Liver (tissue), 8 donors: ENCODE measurements at regions not wholly inside any gene's neighbourhood (a gene's known extent, or its start where the extent isn't known, plus 50 kb on each side); places are given as distances from the start of the nearest gene placed in this dataset.

Experiments
- DNase-seq: peaks from one replicate; pipeline ENCODE4 v3.0.0-alpha.2; 2017; ENCODE audit warnings: low spot score
- H3K27ac ChIP-seq, 2 donors: one replicate each; pipeline ENCODE4 v1.7.0; 2013; ENCODE audit warnings: inconsistent platforms in 2 of 2, low read length in 2 of 2, control low read depth in 1 of 2, low read depth in 1 of 2, mild to moderate bottlenecking in 1 of 2
- H3K27me3 ChIP-seq, 4 donors: one replicate each; pipeline versions ENCODE4 v1.6.1 to v1.7.0; 2013; ENCODE audit warnings: low read length in 3 of 4, inconsistent platforms in 1 of 4, mild to moderate bottlenecking in 1 of 4, moderate library complexity in 1 of 4; ENCODE audit not compliant: control insufficient read depth in 4 of 4, insufficient read depth in 4 of 4
- H3K36me3 ChIP-seq, 4 donors: one replicate each; pipeline versions ENCODE4 v1.6.1 to v1.7.0; 2013; ENCODE audit warnings: low read length in 3 of 4, mild to moderate bottlenecking in 3 of 4, low read depth in 1 of 4, moderate library complexity in 1 of 4; ENCODE audit not compliant: control insufficient read depth in 4 of 4, insufficient read depth in 3 of 4
- H3K4me1 ChIP-seq, 4 donors: one replicate each; pipeline versions ENCODE4 v1.6.1 to v1.7.0; 2013; ENCODE audit warnings: low read length in 3 of 4, mild to moderate bottlenecking in 3 of 4, moderate library complexity in 1 of 4; ENCODE audit not compliant: control insufficient read depth in 4 of 4, insufficient read depth in 4 of 4
- H3K4me3 ChIP-seq, 3 donors: one replicate each; pipeline versions ENCODE4 v1.6.1 to v1.7.0; 2013; ENCODE audit warnings: low read length in 3 of 3, control low read depth in 1 of 3, low read depth in 1 of 3, mild to moderate bottlenecking in 1 of 3
- H3K9ac ChIP-seq, 2 donors: one replicate each; pipeline ENCODE4 v1.7.0; 2013; ENCODE audit warnings: low read length in 2 of 2, mild to moderate bottlenecking in 2 of 2, moderate library complexity in 2 of 2, control low read depth in 1 of 2, low read depth in 1 of 2
- H3K9me3 ChIP-seq, 4 donors: one replicate each; pipeline versions ENCODE4 v1.6.1 to v1.7.0; 2013; ENCODE audit warnings: low read length in 3 of 4; ENCODE audit not compliant: control insufficient read depth in 4 of 4
- ATF3 ChIP-seq: IDR thresholded peaks from 2 replicates; pipeline ENCODE4 v1.6.1; 2016; ENCODE audit warnings: antibody characterized with exemption
- CTCF ChIP-seq: fragments of 150-350 bp; IDR thresholded peaks from 2 replicates; pipeline ENCODE4 v1.5.1; 2017; ENCODE audit warnings: improper control_type of control experiment, low read depth, low read length; ENCODE audit not compliant: missing input control
- EGR1 ChIP-seq, 2 donors: IDR thresholded peaks; 2 replicates each; pipeline ENCODE4 v1.6.1; 2016 to 2018; ENCODE audit warnings: antibody characterized with exemption in 2 of 2, low read depth in 2 of 2
- FOXA2 ChIP-seq: IDR thresholded peaks from 2 replicates; pipeline ENCODE4 v1.6.1; 2016; ENCODE audit warnings: antibody characterized with exemption
- GABPA ChIP-seq, 2 donors: IDR thresholded peaks in 1 of 2; conservative IDR thresholded peaks in 1 of 2; 2 replicates each; pipeline ENCODE4 v1.6.1; 2016; ENCODE audit warnings: antibody characterized with exemption in 2 of 2, mild to moderate bottlenecking in 1 of 2, moderate library complexity in 1 of 2
- HNF4A ChIP-seq, 2 donors: conservative IDR thresholded peaks; 2 replicates each; pipeline ENCODE4 v1.6.1; 2016; ENCODE audit warnings: antibody characterized with exemption in 2 of 2, mild to moderate bottlenecking in 2 of 2
- JUND ChIP-seq, 2 donors: IDR thresholded peaks; 2 replicates each; pipeline ENCODE4 v1.6.1; 2016; ENCODE audit warnings: antibody characterized with exemption in 2 of 2
- NR2F2 ChIP-seq: IDR thresholded peaks from 2 replicates; pipeline ENCODE4 v1.6.1; 2016; ENCODE audit warnings: antibody characterized with exemption
- RAD21 ChIP-seq, 2 donors: IDR thresholded peaks; 2 replicates each; pipeline ENCODE4 v1.6.1; 2016; ENCODE audit warnings: antibody characterized with exemption in 2 of 2, mild to moderate bottlenecking in 2 of 2
- RXRA ChIP-seq, 2 donors: IDR thresholded peaks; 2 replicates each; pipeline ENCODE4 v1.6.1; 2017 to 2018; ENCODE audit warnings: antibody characterized with exemption in 2 of 2, mild to moderate bottlenecking in 1 of 2
- SP1 ChIP-seq: IDR thresholded peaks from 2 replicates; pipeline ENCODE4 v1.6.1; 2018; ENCODE audit warnings: antibody characterized with exemption, mild to moderate bottlenecking
- TAF1 ChIP-seq: conservative IDR thresholded peaks from 2 replicates; pipeline ENCODE4 v1.6.1; 2016; ENCODE audit warnings: antibody characterized with exemption, mild to moderate bottlenecking
- YY1 ChIP-seq: IDR thresholded peaks from 2 replicates; pipeline ENCODE4 v1.6.1; 2016; ENCODE audit warnings: antibody characterized with exemption, mild to moderate bottlenecking
- ZBTB33 ChIP-seq: IDR thresholded peaks from 2 replicates; pipeline ENCODE4 v1.6.1; 2016; ENCODE audit warnings: antibody characterized with exemption
- whole genome bisulfite sequencing: extraction: QIAGEN DNeasy Blood & Tissue Kit; methylation state at CpG from one replicate; pipeline ENCODE4 v1.1.7; 2013; 5-methylcytosine and 5-hydroxymethylcytosine counted together
- donor health status: healthy.
- donor health status: healthy.
- donor health status: healthy.
- donor health status: healthy.
- donor health status: healthy.

- Histone ChIP-seq H3K27ac (no peak overlapping the region), H3K9me3 (no peaks in the 10 kb centered on the region), H3K27me3 (no peaks in the 10 kb centered on the region), H3K4me3 (no peak overlapping the region), H3K4me1 (no peaks in the 10 kb centered on the region), H3K36me3 (no peaks in the 10 kb centered on the region), H3K9ac (no peak overlapping the region)
- WGBS: 91% methylated on average over 4 of the region's 4 CpGs
- DNase-seq: no peak
- TF ChIP-seq GABPA (IDR thresholded peaks at IDR 0.05 in 1 of 2, conservative IDR thresholded peaks at IDR 0.05 in 1 of 2) (no peak), NR2F2 (no peak), RAD21 (IDR thresholded peaks at IDR 0.05) (no peak), HNF4A (conservative IDR thresholded peaks at IDR 0.05) (no peak), TAF1 (no peak)
Measured at GRCh38 chr3:20574746-20575145, 388.7 kb upstream of the SGO1 start.

- no peak for DNase-seq
- no peak overlapping the region for H3K4me3 ChIP-seq
- no peaks in the 10 kb centered on the region for H3K4me1 ChIP-seq
- H3K36me3 ChIP-seq: no peaks in the 10 kb centered on the region
- 90% methylated on average over 3 of the region's 3 CpGs for WGBS
- no peak for TF ChIP-seq RXRA (IDR thresholded peaks at IDR 0.05)
- no peak overlapping the region for H3K27ac ChIP-seq
- H3K27me3 ChIP-seq: no peaks in the 10 kb centered on the region
- H3K9ac ChIP-seq: no peak overlapping the region
- no peaks in the 10 kb centered on the region for H3K9me3 ChIP-seq
Measured at GRCh38 chr3:20573175-20573574, 387.2 kb upstream of the SGO1 start.

- Histone ChIP-seq H3K4me3 (no peak overlapping the region), H3K9me3 (no peaks in the 10 kb centered on the region), H3K9ac (no peak overlapping the region), H3K36me3 (no peaks in the 10 kb centered on the region), H3K27me3 (no peaks in the 10 kb centered on the region), H3K4me1 (no peaks in the 10 kb centered on the region), H3K27ac (no peak overlapping the region)
- no peak for TF ChIP-seq TAF1
- TF ChIP-seq SP1: no peak
- TF ChIP-seq RAD21 (IDR thresholded peaks at IDR 0.05): no peak
- TF ChIP-seq FOXA2: no peak
- no peak for TF ChIP-seq YY1
- TF ChIP-seq ZBTB33: no peak
- no peak for TF ChIP-seq ATF3
- TF ChIP-seq EGR1 (IDR thresholded peaks at IDR 0.05; ENCODE audit: low read depth in 2 of 2): no peak
- TF ChIP-seq CTCF: no peak
- no peak for TF ChIP-seq JUND (IDR thresholded peaks at IDR 0.05)
- WGBS: 88% methylated on average over 5 of the region's 5 CpGs
- DNase-seq: no peak
Measured at GRCh38 chr3:20572473-20572872, 386.5 kb upstream of the SGO1 start.
